ENCODE measurements at regions not wholly inside any gene's neighbourhood (a gene's known extent, or its start where the extent isn't known, plus 50 kb on each side); places are given as distances from the start of the nearest gene placed in this dataset.

DNA sequence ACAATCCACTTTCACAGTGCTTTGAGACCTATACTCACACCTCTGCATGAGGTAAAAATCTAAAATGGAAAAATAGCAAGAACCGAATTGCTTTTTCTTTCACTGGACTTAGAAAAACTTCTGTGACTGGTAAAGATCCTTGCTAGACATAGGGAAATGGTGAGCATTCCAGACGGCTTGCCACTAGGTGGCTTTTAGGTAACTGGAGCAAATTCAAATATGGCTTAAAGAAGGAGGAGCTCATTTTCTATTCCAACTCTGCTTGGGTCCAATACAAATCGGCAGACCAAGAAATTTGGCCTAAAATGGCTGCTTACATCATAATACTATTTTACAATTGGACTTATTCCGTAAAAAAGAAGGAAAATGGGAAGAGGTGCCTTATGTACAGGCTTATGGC, 977.9 kb downstream of the ADGRL2 start:
- TF ChIP-seq EZH2 (IDR thresholded peaks at IDR 0.05) (no peak), POLR2AphosphoS5 (IDR thresholded peaks at IDR 0.05; ENCODE audit: borderline replicate concordance, low read depth, low read length) (no peak)

Data from SK-N-MC (cell line).